Activated naive CD4-positive, alpha-beta T cell treated with Interleukin-2 at 50 U/mL for 16 hours (primary cell): ENCODE measurements at regions not wholly inside any gene's neighbourhood (a gene's known extent, or its start where the extent isn't known, plus 50 kb on each side); places are given as distances from the start of the nearest gene placed in this dataset.

ENCODE experiments used
- DNase-seq: peaks from one replicate; pipeline ENCODE4 v3.0.0-alpha.2; 2020

DNA sequence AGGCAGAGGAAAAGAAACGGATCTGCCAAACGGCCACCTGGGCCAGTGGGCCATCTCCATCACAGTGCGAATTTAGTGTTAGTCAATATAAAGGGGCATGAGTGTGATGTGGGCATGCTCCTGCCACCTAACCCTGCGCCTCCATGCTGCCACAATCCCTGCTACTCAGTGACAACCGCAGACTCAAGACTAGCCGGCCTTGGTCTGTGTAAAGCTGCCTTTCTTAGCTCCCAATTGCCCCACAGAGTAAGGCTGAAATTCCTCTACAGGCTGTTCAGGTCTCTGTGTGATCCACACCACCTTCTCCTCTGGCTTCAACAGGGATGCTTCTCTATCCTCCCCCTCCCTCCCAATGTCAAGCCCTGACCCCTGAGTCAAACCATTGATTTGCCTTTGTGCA lies 269.7 kb downstream of the XXYLT1 start:
- no peak for DNase-seq

GRCh38 chr3:195001961-195002861 lies 268.7 kb downstream of the XXYLT1 start:
- no peak for DNase-seq

- DNase-seq, result no peak
Measured at GRCh38 chr3:195003006-195003892, 267.7 kb downstream of the XXYLT1 start.

- DNase-seq, result no peak
Measured at GRCh38 chr3:195003893-195004289, 267.1 kb downstream of the XXYLT1 start.

DNA sequence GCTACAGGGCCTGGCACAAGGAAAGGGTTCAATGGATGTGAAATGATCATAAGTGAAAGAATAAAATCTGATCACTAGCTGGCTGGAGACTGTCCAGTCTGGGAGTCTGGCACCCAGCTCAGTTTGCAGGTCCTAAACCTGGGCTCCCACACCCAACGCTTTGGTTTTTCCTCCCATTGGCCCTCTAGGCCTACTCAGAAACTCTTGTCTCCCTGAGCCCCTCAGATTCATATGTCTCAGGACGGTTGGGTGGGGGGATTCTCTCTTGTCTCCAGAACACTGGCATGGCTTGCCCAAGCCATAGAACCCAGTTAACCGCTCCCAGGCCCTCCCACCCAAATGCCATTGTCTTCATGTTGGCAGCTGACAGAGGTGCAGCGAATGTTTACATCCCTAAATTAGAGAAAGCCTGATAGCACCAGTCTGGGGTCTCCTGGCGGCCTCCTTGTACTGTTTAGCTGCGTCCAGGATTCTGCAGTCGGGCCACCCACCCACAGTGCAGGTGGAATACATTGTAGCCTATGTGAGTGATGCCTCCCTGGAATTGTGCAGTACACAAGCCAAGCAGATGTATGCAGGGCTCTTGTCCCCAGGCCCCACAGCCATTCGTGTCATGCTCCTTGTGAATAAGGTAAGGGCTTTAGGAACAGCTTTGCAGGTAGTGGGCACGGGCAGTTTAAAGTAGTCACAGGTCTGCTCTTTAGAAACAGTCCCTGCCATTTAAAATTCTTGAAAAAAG lies 266.3 kb downstream of the XXYLT1 start:
- DNase-seq, result no peak

GRCh38 chr3:195005251-195005620 lies 265.7 kb downstream of the XXYLT1 start:
- no peak for DNase-seq

GRCh38 chr3:195005759-195006510 lies 265.0 kb downstream of the XXYLT1 start:
- DNase-seq, result no peak

- no peak for DNase-seq
Measured at GRCh38 chr3:195007151-195007550, 263.8 kb downstream of the XXYLT1 start.

- DNase-seq, result no peak
Measured at GRCh38 chr3:195007766-195008165, 263.2 kb downstream of the XXYLT1 start.

GRCh38 chr3:195008816-195009215 lies 262.1 kb downstream of the XXYLT1 start:
- DNase-seq, result no peak

DNA sequence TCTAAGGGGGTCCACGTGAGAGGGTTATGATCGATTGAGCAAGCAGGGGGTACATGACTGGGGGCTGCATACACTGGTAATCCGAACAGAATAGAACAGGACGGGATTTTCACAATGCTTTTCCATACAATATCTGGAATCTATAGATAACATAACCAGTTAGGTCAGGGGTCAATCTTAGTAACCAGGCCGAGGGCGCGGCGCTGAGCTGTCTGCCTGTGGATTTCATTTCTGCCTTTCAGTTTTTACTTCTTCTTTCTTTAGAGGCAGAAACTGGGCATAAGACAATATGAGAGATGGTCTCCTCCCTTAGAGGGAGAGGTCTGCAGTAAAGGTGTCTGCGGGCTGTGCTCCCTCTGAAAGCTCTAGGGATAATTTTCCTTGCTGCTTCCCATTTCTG lies 261.3 kb downstream of the XXYLT1 start:
- no peak for DNase-seq

GRCh38 chr3:195010551-195011100 lies 260.3 kb downstream of the XXYLT1 start:
- DNase-seq, result no peak

- DNase-seq, result no peak
Measured at GRCh38 chr3:195011231-195011834, 259.6 kb downstream of the XXYLT1 start.

DNA sequence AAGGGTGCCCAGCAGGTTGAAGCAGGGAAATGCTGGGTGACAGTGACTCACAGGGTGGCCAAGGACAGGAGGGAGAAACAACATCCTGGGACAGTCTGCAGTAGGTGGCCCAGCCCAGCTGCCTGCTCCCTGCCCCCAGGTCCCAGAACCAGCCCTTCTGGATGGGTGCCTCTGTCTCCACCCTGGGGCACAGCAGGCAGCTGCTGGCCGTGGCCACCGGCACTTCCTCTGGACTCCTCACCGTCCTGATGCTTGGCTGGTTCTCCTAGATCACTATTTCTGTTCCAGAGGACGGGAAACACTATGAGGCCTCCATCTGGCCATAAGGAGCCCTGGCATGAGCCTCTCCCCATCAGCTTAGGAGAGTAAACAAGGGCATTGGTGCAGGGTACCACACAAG lies 258.9 kb downstream of the XXYLT1 start:
- DNase-seq, result no peak

GRCh38 chr3:195012571-195012970 lies 258.4 kb downstream of the XXYLT1 start:
- DNase-seq, result no peak

- no peak for DNase-seq
Measured at GRCh38 chr3:195013411-195014361, 257.3 kb downstream of the XXYLT1 start.

DNA sequence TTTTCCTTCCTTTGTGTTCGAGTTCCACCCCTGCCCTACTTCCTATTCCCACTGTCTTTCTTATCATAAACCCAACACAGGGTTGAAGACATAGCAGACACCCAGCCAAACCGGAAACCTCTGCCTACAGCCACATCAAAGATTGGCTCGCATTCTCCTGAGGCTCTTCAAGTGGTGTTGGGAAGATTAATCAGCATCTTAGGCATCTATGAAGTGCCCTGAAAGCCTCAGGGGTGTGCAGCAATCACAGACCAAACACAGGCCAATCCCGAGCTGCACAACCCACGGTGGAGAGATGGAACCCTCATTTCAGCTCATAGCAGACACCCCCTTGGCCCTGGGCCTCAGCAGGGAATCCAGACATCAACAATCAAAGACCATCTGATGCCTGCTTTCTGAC lies 255.9 kb downstream of the XXYLT1 start:
- DNase-seq, result no peak

DNA sequence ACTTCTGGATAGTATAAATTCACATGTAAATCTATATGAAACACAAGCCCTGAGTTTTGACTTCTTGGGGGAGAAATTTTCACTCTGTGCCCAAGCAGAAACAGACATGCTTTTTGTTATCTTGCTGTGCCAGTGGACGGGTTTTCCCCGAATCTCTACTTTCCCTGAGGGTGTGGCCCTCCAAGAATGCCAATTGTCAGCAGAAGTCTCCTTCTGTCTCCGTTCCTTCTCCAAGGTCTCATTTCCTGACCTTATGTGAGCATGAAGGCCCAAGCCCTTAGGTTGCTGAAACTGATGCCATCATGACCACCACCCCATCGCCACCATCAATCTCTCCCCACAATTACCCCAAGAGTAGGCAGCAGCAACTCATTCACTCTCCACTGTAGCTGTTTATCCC lies 253.8 kb downstream of the XXYLT1 start:
- DNase-seq, result no peak
